NCI-H510A treated with DMSO at 0.1 percent for 48 hours (cell line): ENCODE measurements at regions not wholly inside any gene's neighbourhood (a gene's known extent, or its start where the extent isn't known, plus 50 kb on each side); places are given as distances from the start of the nearest gene placed in this dataset.

ENCODE experiments used
- DNase-seq: peaks from one replicate; lab custom pipeline; 2025; lab: John Stamatoyannopoulos, UW

DNA sequence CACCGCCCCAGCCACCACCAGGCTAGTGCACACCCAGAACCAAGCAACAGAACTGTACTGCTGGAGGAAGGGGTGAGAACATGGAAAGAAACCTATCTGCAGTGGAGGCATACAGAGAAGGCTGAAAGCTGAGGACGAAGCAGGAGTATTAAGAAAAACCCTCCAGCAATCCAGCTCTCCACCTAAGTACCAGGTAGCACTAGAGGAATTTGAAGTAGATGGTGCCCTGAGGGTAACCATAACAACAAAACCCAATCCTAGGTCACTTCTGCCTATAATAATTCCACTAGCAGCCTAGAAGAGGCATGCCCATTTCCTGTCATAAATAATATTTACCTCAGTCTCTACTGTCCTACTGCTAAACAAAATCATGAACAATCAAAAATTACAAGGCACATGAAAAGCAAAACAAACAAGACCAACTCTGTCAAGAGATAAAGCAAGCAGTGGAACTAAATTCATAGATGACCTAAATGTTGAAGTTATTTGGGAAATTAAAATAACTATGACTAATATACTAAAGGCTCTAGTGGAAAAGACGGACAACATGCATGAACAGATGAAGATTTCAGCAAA is 51.1 kb downstream of the HYCC1 start:
- no peak for DNase-seq

DNA sequence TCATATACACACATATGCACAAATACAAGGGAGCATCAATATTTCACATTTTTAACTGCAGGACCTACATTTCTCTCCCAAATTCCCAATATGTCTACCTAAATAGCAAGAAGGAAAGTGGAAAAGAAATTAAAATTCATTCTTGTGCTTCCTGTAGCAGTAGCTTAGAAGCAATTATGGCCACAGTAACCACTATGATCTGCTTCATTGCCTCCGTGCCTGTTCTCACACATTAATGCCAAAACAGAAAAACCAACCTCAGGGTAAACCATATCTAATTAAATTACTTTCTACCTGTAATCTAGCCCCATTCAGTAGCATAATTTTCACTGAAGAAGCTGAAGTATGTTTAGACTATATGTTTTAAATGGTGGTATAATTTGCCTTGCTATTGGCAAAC is 55.2 kb downstream of the HYCC1 start:
- DNase-seq = no peak

DNA sequence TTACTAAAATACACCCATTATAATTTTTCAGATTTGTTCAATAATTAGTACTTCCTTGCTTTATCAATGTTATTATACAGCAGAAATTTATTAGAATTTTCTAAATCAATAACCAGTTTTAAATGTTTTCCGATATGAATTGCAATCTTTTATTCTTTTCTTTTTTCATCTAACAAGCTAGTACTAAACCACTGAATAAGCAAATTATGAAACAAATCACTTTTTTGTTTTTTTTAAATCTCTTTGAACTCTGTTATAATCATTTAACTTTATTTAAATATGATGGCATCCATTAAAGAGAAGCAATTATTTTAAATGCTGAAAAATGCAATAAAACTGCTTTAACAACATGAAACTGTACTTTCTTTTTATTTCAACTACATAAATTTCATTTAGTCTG is 59.7 kb downstream of the HYCC1 start:
- DNase-seq = no peak

DNA sequence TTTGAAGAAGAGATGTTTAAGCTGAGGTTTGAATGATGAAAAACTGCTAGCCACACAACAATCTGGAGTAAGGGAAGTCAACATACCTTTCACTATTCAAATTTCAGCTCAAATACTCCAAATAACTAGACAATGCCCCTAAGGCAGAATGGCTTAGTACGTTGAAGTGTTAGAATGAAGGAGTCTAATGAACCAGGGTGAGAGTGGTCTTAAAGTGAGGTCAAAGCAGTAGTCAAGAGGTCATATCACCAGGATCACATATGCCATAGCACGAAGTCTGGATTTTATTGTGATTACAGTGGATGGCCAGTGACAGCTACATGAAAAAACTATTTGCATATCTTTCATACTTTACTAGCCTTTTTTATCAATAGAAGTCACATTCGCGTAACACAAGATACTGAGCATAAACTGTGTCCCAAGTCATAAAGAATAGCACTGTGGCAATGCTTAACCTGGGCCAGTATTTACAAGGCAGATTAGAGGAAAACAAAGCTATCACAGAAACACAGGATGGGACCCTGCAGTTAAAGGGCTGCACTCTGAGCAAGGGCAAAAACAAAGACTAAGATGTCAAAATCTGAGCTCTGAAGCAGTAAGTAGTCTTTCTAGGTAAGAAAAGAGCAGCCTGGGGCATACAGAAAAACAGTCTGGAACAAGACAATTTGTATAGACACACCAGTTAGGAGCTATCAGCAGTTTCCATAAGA is 61.5 kb downstream of the HYCC1 start:
- DNase-seq = no peak

DNA sequence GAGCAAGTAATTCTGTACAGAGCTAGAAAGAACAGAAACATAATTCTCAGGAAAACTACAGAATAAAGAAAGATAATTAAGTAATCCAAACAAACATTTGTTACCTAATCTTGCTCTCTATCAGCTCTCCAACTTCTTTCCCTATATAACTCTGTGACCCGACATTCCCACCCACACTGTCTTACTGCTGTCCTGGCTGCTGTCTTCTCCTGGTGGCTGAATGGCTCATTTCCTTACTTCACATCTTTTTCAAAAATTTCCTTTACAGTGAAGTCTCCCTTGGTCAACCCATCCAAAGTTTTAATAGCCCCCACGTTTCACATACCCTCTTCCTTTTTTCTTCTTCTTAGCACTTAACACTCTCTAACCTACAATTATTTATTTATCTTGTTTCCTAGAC is 64.0 kb downstream of the HYCC1 start:
- no peak for DNase-seq

DNA sequence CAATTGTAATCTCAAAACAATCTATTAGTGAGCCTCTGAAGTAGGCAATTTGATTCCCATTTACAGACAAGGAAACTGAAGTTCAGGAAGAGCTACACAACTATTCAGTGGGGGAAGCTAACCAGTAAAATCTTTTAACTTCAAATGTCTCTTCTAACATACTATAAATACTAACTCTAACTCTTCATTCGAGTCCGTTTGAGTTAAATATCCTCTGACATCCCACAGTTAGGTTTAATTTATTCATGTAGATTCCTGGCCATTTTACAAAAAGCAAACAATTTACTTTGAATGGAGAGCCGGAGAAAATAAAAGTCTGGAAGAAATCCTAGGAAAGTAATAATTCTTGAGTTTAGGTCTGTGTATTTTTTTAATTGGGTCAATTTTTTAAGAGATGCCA is 64.7 kb downstream of the HYCC1 start:
- DNase-seq = no peak

DNA sequence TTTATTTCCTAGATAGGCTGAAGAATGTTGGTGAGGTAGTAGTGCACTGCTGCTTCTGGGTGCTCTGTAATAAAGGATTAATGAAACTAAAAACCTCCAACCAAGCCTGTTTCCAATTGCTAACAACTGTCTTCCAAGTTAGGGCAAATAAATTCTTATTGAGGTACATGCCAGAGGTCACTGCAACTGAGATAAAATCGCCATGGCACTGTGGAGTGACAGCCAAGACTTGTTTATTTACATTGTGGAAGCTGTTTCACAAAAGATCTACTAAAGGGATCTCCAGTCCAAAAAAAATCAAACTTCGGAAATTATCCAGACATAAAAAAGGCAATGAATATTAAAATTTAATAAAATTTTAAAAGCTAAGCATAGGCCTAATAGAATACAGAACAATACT is 65.2 kb downstream of the HYCC1 start:
- DNase-seq = no peak

DNA sequence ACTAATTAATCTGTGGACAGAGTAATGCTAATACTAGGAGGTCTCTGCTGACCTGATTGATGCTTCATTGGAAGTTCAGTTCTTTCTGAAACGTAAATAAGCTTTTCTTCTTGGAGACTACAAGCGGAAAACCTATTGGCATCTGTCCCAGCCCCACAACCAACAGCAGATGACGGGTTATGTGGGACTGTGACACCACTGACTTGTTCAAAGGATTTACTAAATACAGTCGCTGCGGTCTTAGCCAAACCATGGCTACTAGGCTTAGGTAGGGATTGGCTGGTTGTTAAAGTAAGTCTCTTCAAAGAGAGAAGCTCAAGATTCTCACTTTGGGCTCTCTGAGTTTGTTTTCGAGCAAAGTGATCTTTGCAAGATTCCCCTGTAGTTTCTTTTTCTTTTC is 68.3 kb downstream of the HYCC1 start:
- no peak for DNase-seq

DNA sequence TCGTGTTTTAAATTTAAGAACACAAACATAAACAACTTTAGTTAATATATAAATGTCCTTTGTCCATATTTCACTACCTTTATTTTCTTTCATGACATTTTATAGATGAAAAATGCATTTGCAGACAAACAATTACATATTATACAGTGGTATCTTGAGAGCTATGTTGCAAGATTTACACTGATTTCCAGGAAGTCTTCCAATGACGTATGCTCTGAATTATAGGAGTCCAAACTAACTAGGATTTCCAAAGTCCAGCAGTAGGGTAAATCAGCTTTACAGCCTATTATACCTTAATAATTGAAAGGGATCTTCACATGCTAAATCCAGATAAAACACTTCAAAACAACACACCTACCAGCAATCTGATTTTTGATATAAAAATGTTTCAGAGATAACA is 69.4 kb downstream of the HYCC1 start:
- DNase-seq = no peak

DNA sequence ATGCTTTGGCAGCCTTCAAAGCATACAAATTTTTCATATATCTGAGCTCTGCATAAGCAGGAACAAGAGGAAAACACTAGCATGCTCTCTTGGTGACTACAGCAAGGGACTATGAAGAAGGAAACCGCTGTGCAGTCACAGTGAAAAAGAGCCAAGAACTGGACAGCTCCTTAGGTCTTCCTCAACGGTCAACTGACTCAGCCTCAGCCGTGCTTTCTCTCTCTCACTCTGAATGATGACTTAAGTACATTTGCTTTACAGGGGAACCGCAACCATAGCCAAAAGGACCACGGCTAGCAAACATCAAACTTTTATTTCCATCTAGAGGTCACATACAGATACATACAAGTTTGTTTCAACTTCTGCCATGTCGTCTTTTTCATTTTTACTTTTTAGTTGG is 69.9 kb downstream of the HYCC1 start:
- no peak for DNase-seq

DNA sequence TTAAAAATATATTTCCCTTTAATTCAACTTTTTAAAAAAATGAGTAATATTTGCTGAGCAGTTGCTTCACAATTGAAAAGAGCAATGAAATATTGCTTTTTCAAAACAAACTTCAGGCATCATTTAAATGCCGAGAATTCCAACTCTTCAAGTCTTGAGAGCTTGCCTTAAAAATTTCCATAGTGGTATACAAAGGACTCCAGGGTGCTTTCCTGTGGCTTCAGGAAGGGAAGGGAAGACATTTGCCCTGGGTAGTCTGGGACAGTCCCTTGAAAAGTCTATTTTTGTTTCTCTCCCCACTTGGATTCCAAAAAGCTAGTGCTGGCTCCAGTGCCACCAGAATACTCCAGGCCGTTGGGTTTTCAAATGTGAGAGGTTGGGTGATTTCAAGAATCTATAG is 71.7 kb downstream of the HYCC1 start:
- DNase-seq = no peak

DNA sequence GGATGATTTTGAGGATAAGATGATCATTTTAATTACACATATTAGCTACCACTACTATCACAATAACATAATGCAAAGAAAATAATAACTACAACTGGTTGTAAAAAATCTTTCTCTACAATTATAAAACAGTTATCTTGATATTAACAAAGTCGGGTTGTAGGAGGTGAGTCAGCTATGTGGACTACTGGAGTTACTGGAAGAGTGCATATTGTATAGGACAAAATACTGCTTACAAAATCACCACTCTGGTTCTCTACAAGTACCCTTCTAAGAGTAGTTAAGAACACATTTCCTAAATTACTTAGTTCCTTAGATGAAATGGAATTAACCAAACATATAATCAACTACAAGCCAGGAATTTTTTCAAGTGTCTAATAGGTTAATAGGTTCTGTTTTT is 74.1 kb downstream of the HYCC1 start:
- no peak for DNase-seq

DNA sequence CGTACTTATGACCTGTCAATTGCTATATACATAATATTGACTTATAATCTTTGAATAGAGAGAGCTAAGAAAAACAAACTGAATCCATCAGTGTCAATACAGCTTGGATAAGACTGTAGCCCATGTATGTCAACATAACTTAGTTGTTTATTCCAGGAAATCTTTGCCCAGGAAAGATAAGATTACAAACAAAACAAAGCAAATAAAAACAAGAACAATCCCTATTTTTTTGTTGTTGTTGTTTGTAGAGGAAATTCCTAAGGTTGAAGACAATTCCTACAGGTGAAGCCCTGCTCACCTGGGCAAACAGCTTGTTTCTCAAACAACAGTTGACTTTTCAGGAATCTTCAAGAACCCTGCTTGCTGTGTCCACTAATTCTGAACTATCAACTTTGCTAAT is 76.0 kb downstream of the HYCC1 start:
- DNase-seq = no peak

DNA sequence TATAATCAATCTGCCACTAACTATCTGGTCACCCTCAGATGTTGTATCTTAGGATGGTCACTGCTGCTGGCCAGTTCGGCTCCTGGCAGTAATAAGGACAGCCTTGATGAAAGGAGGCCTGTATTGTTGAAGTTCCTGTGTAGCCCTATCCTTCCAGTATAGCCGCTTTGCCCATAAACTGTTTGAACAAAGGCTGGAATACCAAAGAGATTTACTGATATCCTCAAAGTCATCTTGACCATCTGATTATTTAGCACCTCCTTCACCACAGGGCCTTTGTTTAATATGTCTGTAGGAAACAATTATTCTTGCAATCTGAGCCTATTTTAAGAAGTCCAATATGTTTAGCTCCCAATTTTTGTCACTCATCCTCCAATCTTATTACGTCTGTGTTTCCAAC is 77.7 kb downstream of the HYCC1 start:
- DNase-seq = no peak

DNA sequence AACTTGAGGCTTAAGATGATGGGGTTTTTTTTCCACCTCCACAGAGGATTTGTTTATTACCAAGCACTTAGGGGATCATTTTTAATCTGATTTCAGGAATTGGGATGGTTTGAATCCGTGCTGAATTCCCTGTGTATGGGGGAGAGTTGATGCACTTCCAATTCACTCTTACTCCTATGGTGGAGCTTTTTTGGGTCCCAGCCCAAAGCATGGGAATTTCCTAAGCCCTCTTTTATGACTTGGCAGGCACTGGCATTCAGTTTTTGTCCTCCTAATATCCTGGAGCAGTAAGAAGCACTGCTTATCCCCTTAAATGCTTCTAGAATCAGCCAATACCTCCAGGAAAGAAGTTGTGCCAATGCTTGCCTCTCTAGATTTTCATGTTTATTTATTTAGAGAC is 78.7 kb downstream of the HYCC1 start:
- no peak for DNase-seq

DNA sequence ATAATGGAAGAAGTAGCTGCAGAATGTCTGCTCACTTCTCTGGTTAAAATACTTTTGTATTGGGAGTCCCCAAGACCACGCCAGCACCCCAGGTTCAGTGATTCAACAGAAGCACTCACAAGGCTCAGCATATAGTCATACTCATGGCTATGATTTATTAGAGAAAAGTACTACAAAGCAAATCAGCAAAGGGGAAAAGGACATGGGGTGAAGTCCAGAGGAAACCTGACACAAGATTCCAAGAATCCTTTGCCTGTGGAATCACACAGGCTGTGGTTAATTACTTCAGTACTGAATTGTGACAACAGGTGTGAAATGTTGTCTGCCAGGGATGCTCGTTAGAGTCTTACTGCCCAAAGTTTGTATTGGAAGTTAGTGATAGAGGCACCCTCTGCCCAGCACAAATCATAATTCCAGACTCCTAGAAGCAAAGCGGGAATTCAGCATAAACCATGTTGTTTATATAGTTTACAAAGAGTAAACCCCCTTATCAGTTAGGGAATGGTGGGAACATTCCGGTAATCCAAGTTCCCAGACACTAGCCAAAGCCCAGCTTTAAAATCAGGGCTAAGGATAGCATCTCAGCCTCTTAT is 79.4 kb downstream of the HYCC1 start:
- DNase-seq = no peak

DNA sequence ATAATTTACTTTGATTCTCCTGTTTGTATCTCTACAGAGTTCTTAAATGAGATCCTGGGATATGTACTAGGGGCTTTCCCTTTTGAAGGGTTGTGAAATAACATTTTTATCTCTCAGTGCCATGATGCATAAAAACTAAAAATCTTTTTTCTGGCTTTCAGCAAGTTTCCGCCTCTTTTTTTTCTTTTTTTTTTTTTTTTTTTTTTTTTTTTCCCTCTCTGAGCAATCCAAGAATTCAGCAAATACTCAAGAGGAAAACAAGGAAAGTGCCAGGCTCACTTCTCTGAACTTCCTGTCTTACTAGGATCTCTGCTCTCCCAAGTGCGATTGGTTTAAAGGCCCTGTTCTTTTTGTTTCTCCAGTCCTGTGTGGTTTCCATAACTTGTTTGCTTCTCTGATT is 79.9 kb downstream of the HYCC1 start:
- DNase-seq = no peak

DNA sequence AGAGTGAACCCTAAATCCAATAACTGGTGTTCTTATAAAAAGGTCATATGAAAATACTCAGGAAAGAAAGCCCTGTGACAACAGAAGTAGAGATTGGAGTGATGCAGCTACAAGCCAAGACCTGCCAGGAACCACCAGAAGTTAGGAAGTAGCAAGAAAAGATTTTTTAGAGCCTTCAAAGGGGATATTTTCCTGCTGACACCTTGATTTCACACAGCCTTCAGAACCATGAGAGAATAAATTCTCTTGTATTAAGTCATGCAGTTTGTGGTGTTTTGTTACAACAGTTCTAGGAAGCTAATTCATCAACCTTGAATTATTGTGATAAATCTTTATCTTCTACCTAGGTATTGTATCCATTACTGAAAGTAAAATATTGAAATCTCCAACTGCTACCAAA is 81.0 kb downstream of the HYCC1 start:
- no peak for DNase-seq

DNA sequence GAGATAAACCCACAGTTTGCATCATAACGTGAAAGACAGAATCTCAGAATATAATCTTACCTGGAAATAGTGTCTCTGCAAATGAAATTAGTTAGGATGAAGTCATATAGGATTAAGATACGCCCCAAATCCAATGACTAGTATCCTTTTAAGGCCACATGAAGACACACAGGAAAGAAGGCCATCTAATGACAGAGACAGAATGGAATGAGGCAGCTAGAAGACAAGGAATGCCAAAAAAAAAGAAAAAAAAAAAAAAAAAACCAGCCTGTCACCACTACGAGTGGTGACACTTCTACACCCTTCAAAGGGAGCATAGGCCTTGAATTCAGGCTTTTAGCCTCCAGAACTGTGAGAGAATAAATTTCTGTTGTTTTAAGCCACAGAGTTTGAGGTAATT is 82.9 kb downstream of the HYCC1 start:
- no peak for DNase-seq

DNA sequence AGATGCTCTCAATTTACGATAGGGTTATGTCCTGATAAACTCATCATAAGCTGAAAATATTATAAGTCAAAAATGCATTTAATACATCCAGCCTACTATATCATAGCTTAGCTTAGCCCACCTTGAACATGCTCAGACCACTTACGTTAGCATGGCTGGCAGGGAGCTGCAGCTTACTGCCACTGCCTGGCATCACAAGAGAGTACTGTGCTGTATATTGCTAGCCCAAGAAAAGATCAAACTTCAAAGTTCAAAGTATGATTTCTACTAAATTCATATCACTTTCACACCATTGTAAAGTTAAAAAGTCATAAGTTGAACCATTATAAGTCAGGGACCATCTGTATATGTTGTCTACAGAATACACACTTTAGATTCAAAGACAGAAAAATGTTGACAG is 91.6 kb downstream of the HYCC1 start:
- DNase-seq = no peak

DNA sequence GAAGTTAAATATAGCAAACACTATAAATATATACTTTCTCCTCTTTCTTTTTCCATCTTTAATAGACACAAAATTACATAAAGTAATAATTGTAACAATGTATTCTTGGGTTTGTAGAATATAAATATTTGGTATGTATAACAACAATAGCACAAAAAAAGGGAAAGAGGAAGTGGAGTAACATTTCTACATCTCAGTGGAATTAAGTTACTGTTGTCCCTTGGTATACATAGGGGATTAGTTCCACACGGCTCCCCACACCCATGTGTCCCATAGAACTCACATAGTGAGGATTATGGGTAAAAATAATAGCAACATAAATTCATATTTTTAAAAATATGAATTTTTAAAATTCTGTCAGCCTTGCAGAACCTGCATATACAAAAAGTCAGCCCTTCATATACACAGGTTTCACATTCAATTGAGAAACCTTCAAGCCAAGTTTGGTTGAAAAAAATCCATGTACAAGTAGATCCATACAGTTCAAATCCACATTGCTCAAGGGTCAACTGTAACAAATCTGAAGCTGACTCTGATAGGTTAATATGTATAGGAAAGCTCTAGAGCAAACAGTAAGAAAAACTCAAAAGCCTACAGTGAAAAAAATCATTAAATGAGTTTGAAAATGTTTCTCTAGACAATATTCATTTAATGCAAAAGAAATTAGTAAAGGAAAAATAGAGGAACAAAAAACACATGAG is 92.4 kb downstream of the HYCC1 start:
- DNase-seq = no peak

DNA sequence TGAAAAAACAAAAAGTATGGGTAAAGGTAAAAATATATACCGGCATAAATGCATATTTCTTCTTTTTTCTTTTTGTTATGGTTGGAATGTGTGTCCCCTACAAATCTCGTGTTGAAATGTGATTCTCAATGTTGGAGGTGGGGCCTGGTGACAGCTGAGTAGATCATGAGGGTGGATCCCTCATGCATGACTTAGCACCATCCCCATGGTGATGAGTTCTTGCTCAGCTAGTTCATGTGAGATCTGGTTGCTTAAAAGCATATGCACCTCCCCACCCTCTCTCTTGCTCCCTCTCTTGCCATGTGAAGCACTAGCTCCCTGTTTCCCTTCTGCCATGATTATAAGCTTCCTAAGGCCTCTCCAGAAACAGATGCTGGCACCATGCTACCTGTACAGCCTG is 93.3 kb downstream of the HYCC1 start:
- peak; percentile 5 for DNase-seq

DNA sequence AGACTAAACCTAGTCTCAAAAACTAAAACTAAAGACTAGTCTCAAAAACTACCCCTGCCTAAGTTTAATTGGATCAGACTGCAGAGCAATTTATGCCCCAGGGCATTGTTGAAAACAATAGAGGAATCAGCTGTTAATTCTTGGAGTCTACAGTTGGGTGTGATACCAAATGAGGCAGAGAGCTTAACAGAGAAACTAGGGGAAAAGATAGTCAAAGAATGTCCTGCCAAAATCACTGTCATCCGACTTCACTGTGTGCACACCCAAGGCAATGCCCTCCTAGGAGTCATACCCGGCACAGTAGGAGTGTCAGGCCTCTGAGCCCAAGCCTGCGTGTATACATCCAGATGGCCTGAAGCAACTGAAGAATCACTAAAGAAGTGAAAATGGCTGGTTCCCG is 90.5 kb upstream of the TOMM7 start:
- DNase-seq = no peak
